HG02759 (cell line): ENCODE measurements at regions not wholly inside any gene's neighbourhood (a gene's known extent, or its start where the extent isn't known, plus 50 kb on each side); places are given as distances from the start of the nearest gene placed in this dataset.

Experiments
- ATAC-seq: cut with Tn5 transposase; IDR thresholded peaks from one replicate; pipeline ENCODE4 v1.9.1; 2021; ENCODE audit warnings: mild to moderate bottlenecking, moderate library complexity; ENCODE audit not compliant: unreplicated experiment

GRCh38 chr16:52237823-52238222, 309.1 kb downstream of the TOX3 start:
- no peak for ATAC-seq

GRCh38 chr16:52235186-52235585, 311.8 kb downstream of the TOX3 start:
- ATAC-seq: no peak

GRCh38 chr16:52234626-52235025, 312.3 kb downstream of the TOX3 start:
- ATAC-seq: no peak

GRCh38 chr16:52229471-52229870, 317.5 kb downstream of the TOX3 start:
- ATAC-seq: no peak

GRCh38 chr16:52227851-52228250, 319.1 kb downstream of the TOX3 start:
- ATAC-seq: no peak

- ATAC-seq: no peak
Measured at GRCh38 chr16:52212841-52213240, 334.1 kb downstream of the TOX3 start.

GRCh38 chr16:52209227-52209626, 337.7 kb downstream of the TOX3 start:
- ATAC-seq: no peak

GRCh38 chr16:52203096-52203495, 343.8 kb downstream of the TOX3 start:
- no peak for ATAC-seq

GRCh38 chr16:52193441-52193840, 353.5 kb downstream of the TOX3 start:
- ATAC-seq: no peak

GRCh38 chr16:52191531-52192134, 355.3 kb downstream of the TOX3 start:
- ATAC-seq: peak; percentile 68

GRCh38 chr16:52184336-52184735, 362.6 kb downstream of the TOX3 start:
- no peak for ATAC-seq

GRCh38 chr16:52182840-52183239, 364.1 kb downstream of the TOX3 start:
- ATAC-seq: no peak

- no peak for ATAC-seq
Measured at GRCh38 chr16:52174168-52174567, 372.8 kb downstream of the TOX3 start.

GRCh38 chr16:52171481-52171880, 375.5 kb downstream of the TOX3 start:
- no peak for ATAC-seq

- ATAC-seq: no peak
Measured at GRCh38 chr16:52167328-52167727, 379.6 kb downstream of the TOX3 start.

GRCh38 chr16:52165961-52166360, 381.0 kb downstream of the TOX3 start:
- no peak for ATAC-seq

- ATAC-seq: no peak
Measured at GRCh38 chr16:52149003-52149402, 397.9 kb downstream of the TOX3 start.

- ATAC-seq: no peak
Measured at GRCh38 chr16:52141871-52142270, 405.1 kb downstream of the TOX3 start.

GRCh38 chr16:52128361-52128760, 418.6 kb downstream of the TOX3 start:
- ATAC-seq: no peak

- no peak for ATAC-seq
Measured at GRCh38 chr16:52123842-52124241, 423.1 kb downstream of the TOX3 start.

GRCh38 chr16:52123061-52123839, 423.7 kb downstream of the TOX3 start:
- no peak for ATAC-seq

- no peak for ATAC-seq
Measured at GRCh38 chr16:52117171-52117570, 429.8 kb downstream of the TOX3 start.

GRCh38 chr16:52114379-52114778, 432.6 kb downstream of the TOX3 start:
- no peak for ATAC-seq
